ENCODE measurements at regions not wholly inside any gene's neighbourhood (a gene's known extent, or its start where the extent isn't known, plus 50 kb on each side); places are given as distances from the start of the nearest gene placed in this dataset.

- TF ChIP-seq, protein P1, sequence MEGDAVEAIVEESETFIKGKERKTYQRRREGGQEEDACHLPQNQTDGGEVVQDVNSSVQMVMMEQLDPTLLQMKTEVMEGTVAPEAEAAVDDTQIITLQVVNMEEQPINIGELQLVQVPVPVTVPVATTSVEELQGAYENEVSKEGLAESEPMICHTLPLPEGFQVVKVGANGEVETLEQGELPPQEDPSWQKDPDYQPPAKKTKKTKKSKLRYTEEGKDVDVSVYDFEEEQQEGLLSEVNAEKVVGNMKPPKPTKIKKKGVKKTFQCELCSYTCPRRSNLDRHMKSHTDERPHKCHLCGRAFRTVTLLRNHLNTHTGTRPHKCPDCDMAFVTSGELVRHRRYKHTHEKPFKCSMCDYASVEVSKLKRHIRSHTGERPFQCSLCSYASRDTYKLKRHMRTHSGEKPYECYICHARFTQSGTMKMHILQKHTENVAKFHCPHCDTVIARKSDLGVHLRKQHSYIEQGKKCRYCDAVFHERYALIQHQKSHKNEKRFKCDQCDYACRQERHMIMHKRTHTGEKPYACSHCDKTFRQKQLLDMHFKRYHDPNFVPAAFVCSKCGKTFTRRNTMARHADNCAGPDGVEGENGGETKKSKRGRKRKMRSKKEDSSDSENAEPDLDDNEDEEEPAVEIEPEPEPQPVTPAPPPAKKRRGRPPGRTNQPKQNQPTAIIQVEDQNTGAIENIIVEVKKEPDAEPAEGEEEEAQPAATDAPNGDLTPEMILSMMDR (IDR thresholded peaks at IDR 0.05), result no peak
- TF ChIP-seq EZH2phosphoT487 (IDR thresholded peaks at IDR 0.05; ENCODE audit: borderline replicate concordance, low read depth) (no peak), JUND (IDR thresholded peaks at IDR 0.05) (no peak), POLR2AphosphoS5 (IDR thresholded peaks at IDR 0.05; ENCODE audit: low read depth, low read length) (no peak), SIN3A (IDR thresholded peaks at IDR 0.05; ENCODE audit: borderline replicate concordance, low read depth, low read length) (no peak), TCF12 (IDR thresholded peaks at IDR 0.05) (no peak), EP300 (IDR thresholded peaks at IDR 0.05; ENCODE audit: borderline replicate concordance in 1 of 2, low read depth in 1 of 2, low read length in 1 of 2) (no peak)
Measured at GRCh38 chr4:54493862-54494261, 163.9 kb upstream of the KIT start.
